ENCODE measurements at regions not wholly inside any gene's neighbourhood (a gene's known extent, or its start where the extent isn't known, plus 50 kb on each side); places are given as distances from the start of the nearest gene placed in this dataset.

DNA sequence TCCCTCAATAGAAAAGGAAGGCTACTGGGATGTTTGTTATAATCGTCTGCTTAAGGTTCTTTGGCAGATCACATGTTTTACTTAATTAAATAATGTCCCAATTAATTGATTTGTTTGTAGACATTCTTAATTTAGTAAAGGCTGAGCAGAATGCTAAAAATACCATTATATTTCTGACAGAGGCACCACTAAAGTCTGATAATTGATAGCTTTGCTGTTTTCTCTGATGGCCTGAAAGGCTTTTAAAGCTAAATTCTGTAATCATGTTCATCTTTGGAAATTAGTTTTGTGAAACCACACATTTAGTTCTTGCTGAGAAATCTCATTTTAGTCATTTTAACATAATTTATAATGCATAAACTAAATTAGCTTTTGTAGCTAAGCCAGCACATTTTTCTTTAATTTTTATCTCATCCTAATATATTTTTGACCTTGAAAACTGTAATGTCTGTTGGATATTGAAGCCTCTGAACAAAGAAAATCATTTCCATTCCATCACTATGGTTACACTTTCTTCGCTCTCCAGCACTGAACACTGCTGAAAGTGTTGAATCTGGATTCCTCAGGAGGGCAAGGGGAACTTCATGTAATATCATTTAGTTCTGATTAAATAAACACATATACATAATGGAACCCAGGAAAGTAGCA is 329.4 kb downstream of the ELAVL2 start:
- TF ChIP-seq CTCF (IDR thresholded peaks at IDR 0.05) (no peak), POLR2A (IDR thresholded peaks at IDR 0.05) (no peak)
